Lung (tissue), 12 donors: ENCODE measurements at regions not wholly inside any gene's neighbourhood (a gene's known extent, or its start where the extent isn't known, plus 50 kb on each side); places are given as distances from the start of the nearest gene placed in this dataset. TPM values are rescaled to one million over a fixed set of nuclear protein-coding genes. Genes with fewer than 3 reads are reported as not detected.

Experiments used
- ATAC-seq: fragments of 200-7000 bp; cut with Tn5 transposase; one replicate; pipeline ENCODE4 v1.9.1; 2020; ENCODE audit warnings: moderate number of reproducible peaks; ENCODE audit not compliant: insufficient read depth, low FRiP score
- DNase-seq, 3 donors: peaks; one replicate each; pipeline ENCODE4 v3.0.0-alpha.2; 2013 to 2017
- H3K27ac ChIP-seq, 2 donors: one replicate each; pipeline ENCODE4 v1.5.1; 2013; ENCODE audit warnings: mild to moderate bottlenecking in 2 of 2, moderate library complexity in 2 of 2, control low read depth in 1 of 2, inconsistent platforms in 1 of 2, low read depth in 1 of 2, low read length in 1 of 2
- H3K27me3 ChIP-seq, 3 donors: one replicate each; pipeline ENCODE4 v1.5.1; 2013; ENCODE audit warnings: low read length in 2 of 3; ENCODE audit not compliant: control insufficient read depth in 3 of 3, insufficient read depth in 3 of 3
- H3K36me3 ChIP-seq, 4 donors: one replicate each; pipeline ENCODE4 v1.5.1; 2013; ENCODE audit warnings: low read length in 4 of 4, mild to moderate bottlenecking in 1 of 4, moderate library complexity in 1 of 4; ENCODE audit not compliant: control insufficient read depth in 4 of 4, insufficient read depth in 4 of 4
- H3K4me1 ChIP-seq, 5 donors: one replicate each; pipeline ENCODE4 v1.5.1; 2013; ENCODE audit warnings: low read length in 5 of 5, mild to moderate bottlenecking in 2 of 5, moderate library complexity in 1 of 5; ENCODE audit not compliant: control insufficient read depth in 5 of 5, insufficient read depth in 5 of 5
- H3K4me3 ChIP-seq: one replicate; pipeline ENCODE4 v1.5.1; 2013; ENCODE audit warnings: mild to moderate bottlenecking, control low read depth, moderate library complexity
- H3K9ac ChIP-seq, 2 donors: one replicate each; pipeline ENCODE4 v1.5.1; 2013; ENCODE audit warnings: low read length in 2 of 2, control low read depth in 1 of 2; ENCODE audit not compliant: insufficient read depth in 1 of 2
- H3K9me3 ChIP-seq, 4 donors: one replicate each; pipeline ENCODE4 v1.5.1; 2013; ENCODE audit warnings: low read length in 3 of 4, mild to moderate bottlenecking in 1 of 4, moderate library complexity in 1 of 4; ENCODE audit not compliant: control insufficient read depth in 4 of 4, insufficient read depth in 3 of 4
- CTCF ChIP-seq: IDR thresholded peaks from 2 replicates; pipeline ENCODE4 v1.5.1; 2012; ENCODE audit warnings: mild to moderate bottlenecking; ENCODE audit errors: control extremely low read depth, extremely low read depth
- WGBS, 2 donors: extraction: QIAGEN DNeasy Blood & Tissue Kit; methylation state at CpG; one replicate each; pipeline ENCODE4 v1.1.7; 2013; 5-methylcytosine and 5-hydroxymethylcytosine counted together
- small RNA-seq: library from RNA; depleted of rRNA; stranded (forward); fragments of <200 nt; gene quantifications from one replicate; pipeline ENCODE3, GENCODE V24; 2014; ENCODE audit warnings: low replicate concordance
- donor health status: control.
- donor health status: control.
- donor health status: Bipolar disorder and iron deficiency.
- donor health status: healthy.
- donor health status: DM: yes; HTN: yes; CAD: no.

DNA sequence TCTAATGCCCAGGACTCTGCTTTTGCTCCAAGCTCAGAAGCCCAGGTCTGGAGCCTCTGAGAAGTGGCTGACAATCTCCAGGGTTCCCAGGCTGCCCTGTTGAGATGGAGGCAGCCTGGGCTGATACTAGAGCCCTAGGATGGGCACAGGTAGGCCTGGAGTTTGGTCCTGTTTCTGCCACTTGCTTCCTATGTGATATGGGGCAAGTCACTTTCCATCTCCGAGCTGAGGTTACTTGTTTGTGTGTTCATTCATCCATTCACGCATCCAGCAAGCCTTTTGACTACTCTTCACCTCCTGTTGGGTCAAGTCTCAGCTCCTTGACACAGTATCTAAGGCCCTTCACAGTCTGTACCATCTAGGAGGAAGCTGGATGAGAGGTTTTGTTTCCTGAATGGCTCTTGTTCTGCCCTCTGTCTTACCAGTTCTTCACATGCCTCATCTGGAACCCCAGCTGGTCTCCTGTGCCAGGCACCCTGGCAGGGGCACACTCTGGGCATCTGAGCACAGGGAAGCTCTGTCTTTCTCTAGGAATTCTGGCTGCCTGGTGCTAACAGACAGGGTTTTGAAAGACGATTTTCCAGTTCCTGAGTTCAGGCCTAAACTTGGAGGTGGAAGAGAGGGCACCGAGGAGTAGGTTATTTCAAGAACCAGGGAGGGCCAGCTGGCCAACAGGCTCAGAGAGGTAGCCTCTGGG is 53.2 kb upstream of the AMPD3 start:
- Histone ChIP-seq H3K4me1 (peaks cover 0 to 14% (median 0%) of the 10 kb centered on the region in 5 donors), H3K4me3 (no peak overlapping the region), H3K9me3 (no peaks in the 10 kb centered on the region), H3K9ac (no peak overlapping the region), H3K27me3 (no peaks in the 10 kb centered on the region), H3K36me3 (no peaks in the 10 kb centered on the region), H3K27ac (no peak overlapping the region)
- ATAC-seq, result no peak
- no peak for DNase-seq
- 75 to 84% methylated on average over 4 of the region's 4 CpGs for WGBS, 2 donors
- TF ChIP-seq CTCF, result no peak

Small RNA genes lying in the stretch of these regions (small RNA-seq; reads per million reads assigned to genes)
- not detected for gene RNU6ATAC33P
